ENCODE measurements at regions not wholly inside any gene's neighbourhood (a gene's known extent, or its start where the extent isn't known, plus 50 kb on each side); places are given as distances from the start of the nearest gene placed in this dataset.

GRCh38 chr6:169363590-169363989, 109.9 kb upstream of the THBS2 start:
- TF ChIP-seq POLR2A (IDR thresholded peaks at IDR 0.05) (no peak), CTCF (IDR thresholded peaks at IDR 0.05) (no peak), POLR2AphosphoS5 (IDR thresholded peaks at IDR 0.05) (no peak), EP300 (IDR thresholded peaks at IDR 0.05) (no peak)
